B cell (primary cell): ENCODE measurements at regions not wholly inside any gene's neighbourhood (a gene's known extent, or its start where the extent isn't known, plus 50 kb on each side); places are given as distances from the start of the nearest gene placed in this dataset.

Experiments
- ATAC-seq: fragments of 200-7000 bp; cut with Tn5 transposase; one replicate; pipeline ENCODE4 v1.10.0; 2021; ENCODE audit warnings: low read depth, mild to moderate bottlenecking, moderate number of reproducible peaks, moderate library complexity
- CTCF ChIA-PET: fragments of 350-600 bp; sonication (Branson Sonifier 250); formaldehyde crosslinking; loops from one replicate; lab custom pipeline; 2021; ENCODE audit warnings: antibody characterized with exemption, inconsistent platforms; lab: Charles Lee
- POLR2A ChIA-PET: fragments of 350-600 bp; sonication (Branson Sonifier 250); formaldehyde crosslinking; loops from one replicate; lab custom pipeline; 2021; ENCODE audit warnings: antibody characterized with exemption; lab: Charles Lee
- DNase-seq: peaks from one replicate; pipeline ENCODE4 v3.0.0; 2013
- H2AFZ ChIP-seq: 2 replicates; pipeline ENCODE4 v1.6.1; 2012; ENCODE audit warnings: mild to moderate bottlenecking, low read depth, low read length; ENCODE audit not compliant: insufficient read depth, poor library complexity, severe bottlenecking
- H3K27ac ChIP-seq, 2 donors: 1 replicate in 1 of 2; 2 replicates in 1 of 2; pipeline ENCODE4 v1.5.1; 2012 to 2013; ENCODE audit warnings: low read length in 2 of 2, mild to moderate bottlenecking in 2 of 2, moderate library complexity in 1 of 2
- H3K27me3 ChIP-seq, 4 experiments: fragments of 200-600 bp in 1 of 4; sonication (generic) in 1 of 4; replicated peaks in 1 of 4; 1 replicate in 2 of 4; 2 replicates in 2 of 4; pipeline versions ENCODE4 v1.6.1 to v1.7.0; 2013 to 2016; ENCODE audit warnings: low read length in 3 of 4, mild to moderate bottlenecking in 2 of 4, mixed read lengths in 1 of 4, moderate library complexity in 1 of 4; ENCODE audit not compliant: insufficient read depth in 4 of 4, control insufficient read depth in 3 of 4; ENCODE audit errors: control extremely low read depth in 1 of 4
- H3K36me3 ChIP-seq, 2 experiments: replicated peaks in 1 of 2; 1 replicate in 1 of 2; 2 replicates in 1 of 2; pipeline versions ENCODE4 v1.6.1 to v1.7.1; 2013; ENCODE audit warnings: low read length in 1 of 2; ENCODE audit not compliant: insufficient read depth in 2 of 2, control insufficient read depth in 1 of 2; ENCODE audit errors: control extremely low read depth in 1 of 2, extremely low read depth in 1 of 2
- H3K4me1 ChIP-seq, 2 donors: fragments of 200-600 bp in 1 of 2; sonication (generic) in 1 of 2; 1 replicate in 1 of 2; 2 replicates in 1 of 2; pipeline versions ENCODE4 v1.5.1 to v1.6.1; 2013 to 2017; ENCODE audit warnings: low read length in 2 of 2; ENCODE audit not compliant: control insufficient read depth in 2 of 2, insufficient read depth in 2 of 2
- H3K4me2 ChIP-seq: replicated peaks from 2 replicates; pipeline ENCODE3; 2012; ENCODE audit warnings: mild to moderate bottlenecking, low read depth, low read length; ENCODE audit not compliant: poor library complexity, severe bottlenecking
- H3K4me3 ChIP-seq, 5 experiments: fragments of 200-600 bp in 1 of 5; sonication (generic) in 1 of 5; 1 replicate in 3 of 5; 2 replicates in 2 of 5; pipeline versions ENCODE4 v1.5.1 to v1.7.0; 2011 to 2016; ENCODE audit warnings: low read length in 4 of 5, mild to moderate bottlenecking in 4 of 5, low read depth in 2 of 5, control low read depth in 1 of 5, moderate library complexity in 1 of 5; ENCODE audit not compliant: insufficient read depth in 1 of 5; ENCODE audit errors: control extremely low read depth in 1 of 5, extremely low read depth in 1 of 5
- H3K79me2 ChIP-seq: fragments of 200-600 bp; sonication (generic); one replicate; pipeline ENCODE4 v1.6.0; 2016; ENCODE audit warnings: low read length; ENCODE audit not compliant: control insufficient read depth, insufficient read depth
- H3K9ac ChIP-seq: fragments of 200-600 bp; sonication (generic); 2 replicates; pipeline ENCODE4 v1.6.1; 2017; ENCODE audit warnings: mild to moderate bottlenecking, low read length, moderate library complexity
- H3K9me3 ChIP-seq, 3 donors: one replicate each; pipeline versions ENCODE4 v1.6.1 to v1.7.1; 2013; ENCODE audit warnings: low read length in 2 of 3; ENCODE audit not compliant: control insufficient read depth in 2 of 3, insufficient read depth in 1 of 3; ENCODE audit errors: control extremely low read depth in 1 of 3
- H4K20me1 ChIP-seq: 2 replicates; pipeline ENCODE4 v1.6.0; 2012; ENCODE audit warnings: mild to moderate bottlenecking, low read length; ENCODE audit not compliant: insufficient read depth, control insufficient read depth, poor library complexity, severe bottlenecking
- H3K27ac Mint-ChIP-seq: one replicate; pipeline ENCODE4 v1.8.0; 2021; ENCODE audit warnings: mixed read lengths
- H3K27me3 Mint-ChIP-seq: one replicate; pipeline ENCODE4 v1.8.0; 2021; ENCODE audit warnings: mixed read lengths
- H3K4me1 Mint-ChIP-seq: one replicate; pipeline ENCODE4 v1.8.0; 2021; ENCODE audit warnings: mixed read lengths
- H3K4me3 Mint-ChIP-seq: one replicate; pipeline ENCODE4 v1.8.0; 2021; ENCODE audit warnings: mixed read lengths
- H3K9me3 Mint-ChIP-seq: one replicate; pipeline ENCODE4 v1.8.0; 2022; ENCODE audit warnings: mixed read lengths; ENCODE audit not compliant: insufficient read depth
- CTCF ChIP-seq: fragments of 200-600 bp; IDR thresholded peaks from one replicate; pipeline ENCODE4 v1.8.0; 2022; ENCODE audit warnings: antibody characterized with exemption, mild to moderate bottlenecking
- EZH2 ChIP-seq: IDR thresholded peaks from 2 replicates; pipeline ENCODE4 v1.6.1; 2012; ENCODE audit warnings: borderline replicate concordance, low read depth, mild to moderate bottlenecking, moderate library complexity, low read length; ENCODE audit not compliant: insufficient read depth, poor library complexity, severe bottlenecking
- WGBS: methylation state at CpG from one replicate; pipeline ENCODE4 v1.1.5; 2013; ENCODE audit warnings: missing lambda C conversion rate; ENCODE audit not compliant: insufficient coverage; 5-methylcytosine and 5-hydroxymethylcytosine counted together
- intact Hi-C: fragments of 100-400 bp; cut with micrococcal nuclease; formaldehyde crosslinking; loops from one replicate; pipeline ENCODE4 v1.10.0; 2022

- Mint-ChIP-seq H3K9me3 (no peaks in the 10 kb centered on the region), H3K27ac (no peak overlapping the region), H3K27me3 (no peaks in the 10 kb centered on the region), H3K4me1 (no peaks in the 10 kb centered on the region), H3K4me3 (no peak overlapping the region)
- ATAC-seq (no peak), DNase-seq (no peak)
- ChIA-PET CTCF (no interaction called here), POLR2A (no interaction called here)
- Histone ChIP-seq H3K9me3 (no peaks in the 10 kb centered on the region), H3K36me3 (no peaks in the 10 kb centered on the region), H3K4me1 (no peaks in the 10 kb centered on the region), H3K4me3 (no peak overlapping the region), H4K20me1 (no peaks in the 10 kb centered on the region), H3K4me2 (no peak overlapping the region), H2AFZ (no peak overlapping the region), H3K9ac (no peak overlapping the region), H3K79me2 (no peaks in the 10 kb centered on the region), H3K27me3 (no peaks in the 10 kb centered on the region), H3K27ac (no peak overlapping the region)
- WGBS = no CpG with 5 or more reads among the region's 1 CpG
- TF ChIP-seq CTCF (no peak), EZH2 (no peak)
- intact Hi-C loops = no loop called here
Measured at GRCh38 chr12:42780671-42781070, 191.1 kb upstream of the PRICKLE1 start.

- Histone ChIP-seq H3K4me2 (no peak overlapping the region), H3K79me2 (no peaks in the 10 kb centered on the region), H3K4me1 (no peaks in the 10 kb centered on the region), H3K27me3 (no peaks in the 10 kb centered on the region), H4K20me1 (no peaks in the 10 kb centered on the region), H3K27ac (no peak overlapping the region), H2AFZ (no peak overlapping the region), H3K36me3 (no peaks in the 10 kb centered on the region), H3K9me3 (no peaks in the 10 kb centered on the region), H3K4me3 (no peak overlapping the region), H3K9ac (no peak overlapping the region)
- DNase-seq (no peak), ATAC-seq (no peak)
- intact Hi-C loops = no loop called here
- WGBS = 92% methylated on average over 6 of the region's 7 CpGs
- H3K9me3 Mint-ChIP-seq = no peaks in the 10 kb centered on the region
- no peak overlapping the region for H3K27ac Mint-ChIP-seq
- no peak overlapping the region for H3K4me3 Mint-ChIP-seq
- CTCF ChIA-PET = no interaction called here
- POLR2A ChIA-PET = no interaction called here
- no peaks in the 10 kb centered on the region for H3K27me3 Mint-ChIP-seq
- TF ChIP-seq CTCF = no peak
- no peaks in the 10 kb centered on the region for H3K4me1 Mint-ChIP-seq
Measured at GRCh38 chr12:42779186-42779859, 189.8 kb upstream of the PRICKLE1 start.
